GM18502 (cell line): ENCODE measurements at regions not wholly inside any gene's neighbourhood (a gene's known extent, or its start where the extent isn't known, plus 50 kb on each side); places are given as distances from the start of the nearest gene placed in this dataset.
"Not testable (repeated sequence)": the region's sequence is repeated elsewhere in the genome, so short reads cannot be mapped to it uniquely, and the experiment has no call there.

Experiments used
- ATAC-seq: cut with Tn5 transposase; IDR thresholded peaks from one replicate; pipeline ENCODE4 v1.9.1; 2021; ENCODE audit warnings: mild to moderate bottlenecking; ENCODE audit not compliant: unreplicated experiment, poor library complexity

DNA sequence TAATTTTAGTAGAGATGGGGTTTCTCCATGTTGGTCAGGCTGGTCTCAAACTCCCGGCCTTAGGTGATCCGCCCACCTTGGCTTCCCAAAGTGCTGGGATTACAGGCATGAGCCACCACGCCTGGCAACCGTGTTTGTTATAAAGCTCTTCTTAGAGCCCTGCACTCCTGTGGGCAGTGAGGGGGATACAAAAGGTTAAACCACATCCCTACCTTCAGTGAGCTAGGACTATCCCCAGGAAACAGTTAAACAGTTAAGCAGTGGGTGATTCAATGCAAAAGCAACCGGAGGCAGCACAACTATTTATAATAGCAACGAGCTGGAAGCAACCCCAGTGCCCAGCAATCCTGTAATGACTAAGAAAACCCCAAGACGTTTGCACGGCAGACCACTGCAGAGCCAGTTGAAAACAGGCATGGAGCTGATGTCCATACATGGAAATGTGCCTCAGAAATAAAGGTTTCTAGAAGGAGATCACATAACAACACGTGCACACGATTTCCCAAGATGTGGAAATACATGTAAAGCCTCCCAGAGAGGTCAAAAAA is 107.2 kb upstream of the LYZL2 start:
- peak; percentile 85 for ATAC-seq

- ATAC-seq: no peak
Observed at GRCh38 chr10:30734901-30735300, 105.3 kb upstream of the LYZL2 start.

DNA sequence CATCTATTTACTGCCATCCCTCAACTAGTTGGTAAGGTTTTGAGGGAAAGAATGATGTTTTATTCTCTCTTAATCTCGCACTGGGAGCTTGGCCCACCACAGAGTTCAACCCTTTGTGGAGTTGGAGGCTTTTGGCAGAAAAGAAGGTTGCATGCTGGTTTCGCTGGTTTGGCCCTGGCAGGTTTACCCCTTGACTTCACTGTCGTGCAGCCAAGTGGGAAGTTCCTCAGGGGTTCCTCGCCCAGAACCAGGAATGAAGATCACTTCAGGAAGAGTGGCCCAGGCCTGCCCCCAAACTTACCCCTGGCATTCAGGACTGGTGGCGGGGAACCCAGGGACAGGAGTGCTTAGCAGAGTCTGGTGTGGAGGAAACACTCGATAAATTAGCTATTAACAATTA is 103.1 kb upstream of the LYZL2 start:
- no peak for ATAC-seq

DNA sequence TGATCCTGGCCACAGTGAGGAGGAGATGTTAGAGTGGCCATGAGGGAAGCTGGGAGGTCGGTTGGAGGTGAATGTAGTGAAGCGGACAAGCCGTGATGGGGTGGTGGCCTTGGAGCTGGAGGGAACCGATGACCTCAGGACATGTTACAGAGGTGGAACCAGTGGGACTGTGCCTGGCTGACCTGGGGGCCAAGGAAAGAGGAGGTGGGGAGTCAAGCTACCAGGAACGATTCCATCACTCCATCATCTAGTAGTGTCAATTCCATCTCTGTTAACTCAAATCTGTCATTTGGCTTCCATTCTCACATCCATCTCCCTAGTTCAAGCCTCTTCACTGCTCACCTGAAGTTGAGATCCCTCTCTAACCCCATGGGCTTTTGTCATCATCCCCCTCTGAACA is 102.4 kb upstream of the LYZL2 start:
- no peak for ATAC-seq

DNA sequence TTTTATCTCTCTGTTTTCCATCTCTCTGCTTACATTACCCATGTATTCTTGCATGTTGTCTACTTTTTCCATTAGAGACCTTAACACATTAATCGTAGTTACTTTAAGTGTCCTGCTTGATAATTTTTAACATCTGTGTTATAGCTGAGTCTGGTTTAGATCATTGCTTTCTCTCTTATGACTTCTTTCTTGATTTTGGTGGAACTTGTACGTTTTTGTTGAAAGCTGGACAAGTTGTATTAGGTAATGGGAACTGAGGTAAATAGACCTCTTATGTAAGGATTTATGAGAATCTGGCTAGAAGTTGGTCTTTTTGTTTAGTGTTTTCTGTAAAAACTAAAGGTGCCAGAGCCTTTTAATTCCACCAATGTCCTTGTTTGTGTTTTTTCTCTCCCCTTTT is 100.8 kb upstream of the LYZL2 start:
- ATAC-seq: no peak

GRCh38 chr10:30728766-30729165 is 99.2 kb upstream of the LYZL2 start:
- no peak for ATAC-seq

- ATAC-seq: no peak
Observed at GRCh38 chr10:30728127-30728526, 98.6 kb upstream of the LYZL2 start.

- ATAC-seq: no peak
Observed at GRCh38 chr10:30727524-30727923, 98.0 kb upstream of the LYZL2 start.

GRCh38 chr10:30726783-30727414 is 97.3 kb upstream of the LYZL2 start:
- peak; percentile 89 for ATAC-seq

DNA sequence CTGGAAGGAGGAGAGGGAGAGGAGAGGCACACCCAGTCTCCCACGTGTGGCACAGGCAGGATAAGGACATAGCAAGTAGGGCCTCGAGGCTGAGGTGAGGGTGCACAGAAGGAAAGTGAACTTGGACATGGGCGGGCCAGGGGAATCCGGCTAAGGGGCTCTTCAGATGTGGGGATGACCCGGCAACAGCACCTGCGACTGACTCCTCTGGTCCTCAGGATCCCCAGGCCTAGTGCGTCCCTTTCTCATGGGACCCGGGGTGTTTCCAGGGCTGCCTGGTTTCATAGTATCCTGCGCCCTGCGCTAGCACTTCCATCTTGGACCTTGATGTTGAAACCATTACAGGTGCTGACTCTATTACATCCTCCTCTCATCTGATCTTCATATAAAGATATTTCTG is 96.1 kb upstream of the LYZL2 start:
- ATAC-seq: no peak

GRCh38 chr10:30724296-30724695 is 94.7 kb upstream of the LYZL2 start:
- no peak for ATAC-seq

- no peak for ATAC-seq
Observed at GRCh38 chr10:30722956-30723620, 93.5 kb upstream of the LYZL2 start.

DNA sequence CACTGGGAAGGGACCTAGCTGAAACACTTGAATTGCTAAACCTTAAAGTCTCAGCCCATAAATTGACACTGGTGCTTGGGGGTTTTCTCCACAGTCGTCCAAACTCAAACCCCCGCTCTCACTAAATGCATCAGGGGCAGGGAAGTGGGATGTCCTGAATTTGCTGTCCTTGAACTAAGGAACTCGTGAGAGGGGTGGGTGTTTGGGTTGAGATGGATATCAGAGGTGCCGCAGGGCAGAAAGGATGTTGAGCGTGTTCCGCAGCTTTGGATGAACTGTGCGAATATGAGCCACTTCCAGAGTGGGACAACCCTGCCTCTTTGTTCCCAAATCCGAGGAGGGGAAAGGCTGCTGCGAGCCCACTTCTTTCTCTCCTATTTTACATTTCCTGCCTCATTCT is 90.3 kb upstream of the LYZL2 start:
- no peak for ATAC-seq

- no peak for ATAC-seq
Observed at GRCh38 chr10:30709700-30710358, 80.3 kb upstream of the LYZL2 start.

- ATAC-seq: no peak
Observed at GRCh38 chr10:30709229-30709628, 79.7 kb upstream of the LYZL2 start.

GRCh38 chr10:30708234-30708633 is 78.7 kb upstream of the LYZL2 start:
- ATAC-seq: no peak

DNA sequence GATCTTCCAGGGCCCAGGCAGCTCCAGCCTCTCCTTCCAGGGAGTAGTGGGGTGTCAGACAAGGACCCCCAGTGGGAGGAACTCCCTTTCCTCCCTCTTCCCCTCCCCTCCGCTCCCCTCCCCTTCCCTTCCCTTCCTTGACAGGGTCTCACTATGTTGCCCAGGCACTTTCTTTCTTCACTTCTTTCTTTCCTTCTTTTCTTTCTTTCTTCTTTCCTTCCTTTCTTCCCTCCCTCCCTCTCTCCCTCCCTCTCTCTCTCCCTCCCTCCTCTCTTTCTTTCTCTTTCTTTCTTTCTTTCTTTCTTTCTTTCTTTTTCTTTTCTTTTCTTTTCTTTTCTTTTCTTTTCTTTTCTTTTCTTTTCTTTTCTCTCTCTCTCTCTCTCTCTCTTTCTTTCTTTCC is 76.6 kb upstream of the LYZL2 start:
- ATAC-seq: not testable (repeated sequence)

- peak; percentile 22 for ATAC-seq
Observed at GRCh38 chr10:30705625-30706149, 76.1 kb upstream of the LYZL2 start.

GRCh38 chr10:30705101-30705624 is 75.6 kb upstream of the LYZL2 start:
- peak; percentile 53 for ATAC-seq

- ATAC-seq: not testable (repeated sequence)
Observed at GRCh38 chr10:30704601-30705100, 75.1 kb upstream of the LYZL2 start.
